Muscle of leg (tissue), 3 donors: ENCODE measurements at regions not wholly inside any gene's neighbourhood (a gene's known extent, or its start where the extent isn't known, plus 50 kb on each side); places are given as distances from the start of the nearest gene placed in this dataset.

Experiments used
- DNase-seq: peaks from one replicate; pipeline ENCODE4 v3.0.0; 2013
- H3K27ac ChIP-seq: one replicate; pipeline ENCODE4 v1.5.1; 2013; ENCODE audit warnings: mild to moderate bottlenecking, low read length, control low read depth
- H3K27me3 ChIP-seq: one replicate; pipeline ENCODE4 v1.6.1; 2013; ENCODE audit warnings: low read length; ENCODE audit not compliant: control insufficient read depth, insufficient read depth
- H3K36me3 ChIP-seq: one replicate; pipeline ENCODE4 v1.6.1; 2013; ENCODE audit warnings: low read length; ENCODE audit not compliant: control insufficient read depth, insufficient read depth
- H3K4me1 ChIP-seq: one replicate; pipeline ENCODE4 v1.6.1; 2013; ENCODE audit warnings: low read length; ENCODE audit not compliant: control insufficient read depth, insufficient read depth
- H3K4me3 ChIP-seq: one replicate; pipeline ENCODE4 v1.5.1; 2013; ENCODE audit warnings: low read length, control low read depth
- H3K9me3 ChIP-seq: replicated peaks from 2 replicates; pipeline ENCODE4 v1.6.1; 2013; ENCODE audit warnings: low read depth, low read length; ENCODE audit not compliant: control insufficient read depth
- WGBS: methylation state at CpG from one replicate; pipeline ENCODE4 v1.1.5; 2013; ENCODE audit warnings: missing lambda C conversion rate; ENCODE audit not compliant: insufficient coverage; 5-methylcytosine and 5-hydroxymethylcytosine counted together

DNA sequence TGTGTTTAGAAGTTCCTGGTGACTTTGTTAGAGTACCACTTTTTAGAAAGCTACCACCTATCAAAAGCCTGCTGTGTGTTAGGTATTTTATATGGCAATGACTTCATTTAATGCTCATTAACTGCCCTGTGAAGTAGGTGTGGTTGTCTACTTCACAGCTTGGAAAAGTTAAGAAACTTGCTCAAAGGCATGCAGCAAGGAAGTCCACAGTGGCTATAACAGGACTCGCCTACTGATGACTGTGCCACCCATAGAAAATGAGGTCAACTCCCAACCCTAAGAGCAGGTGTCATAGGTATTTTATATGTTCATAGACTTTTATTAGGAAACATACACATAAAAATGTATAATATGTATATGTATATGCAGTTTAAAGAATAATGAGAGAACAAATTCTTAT is 125.2 kb upstream of the PAX6 start:
- no peak overlapping the region for H3K27ac ChIP-seq
- no peak overlapping the region for H3K4me3 ChIP-seq
- H3K4me1 ChIP-seq: no peaks in the 10 kb centered on the region
- H3K36me3 ChIP-seq: no peaks in the 10 kb centered on the region
- no peaks in the 10 kb centered on the region for H3K27me3 ChIP-seq
- H3K9me3 ChIP-seq: no peaks in the 10 kb centered on the region
- no CpG with 5 or more reads among the region's 1 CpG for WGBS
- DNase-seq: no peak

DNA sequence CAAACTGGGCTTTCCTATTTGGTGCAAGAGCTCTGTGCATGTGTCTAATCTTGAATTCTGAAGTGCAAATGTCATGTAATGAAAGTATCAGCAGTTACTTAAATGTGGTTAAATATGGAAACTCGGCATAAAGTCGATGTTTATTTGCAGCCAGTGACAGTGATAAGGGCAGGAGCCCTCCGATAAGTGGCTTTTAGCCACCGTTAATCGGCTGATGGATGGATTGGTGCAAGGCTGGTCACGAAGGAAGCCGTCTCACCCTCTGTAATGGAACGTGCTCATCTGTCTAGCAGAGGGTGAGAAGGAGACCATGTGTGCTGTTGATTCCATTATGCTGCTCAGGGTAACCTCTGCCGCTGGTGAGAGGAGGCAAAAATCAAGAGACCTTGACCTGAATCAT is 121.8 kb upstream of the PAX6 start:
- Histone ChIP-seq H3K27ac (no peak overlapping the region), H3K4me1 (no peaks in the 10 kb centered on the region), H3K36me3 (no peaks in the 10 kb centered on the region), H3K4me3 (no peak overlapping the region), H3K27me3 (no peaks in the 10 kb centered on the region), H3K9me3 (no peaks in the 10 kb centered on the region)
- DNase-seq: no peak
- 67% methylated on average over 9 of the region's 9 CpGs for WGBS

DNA sequence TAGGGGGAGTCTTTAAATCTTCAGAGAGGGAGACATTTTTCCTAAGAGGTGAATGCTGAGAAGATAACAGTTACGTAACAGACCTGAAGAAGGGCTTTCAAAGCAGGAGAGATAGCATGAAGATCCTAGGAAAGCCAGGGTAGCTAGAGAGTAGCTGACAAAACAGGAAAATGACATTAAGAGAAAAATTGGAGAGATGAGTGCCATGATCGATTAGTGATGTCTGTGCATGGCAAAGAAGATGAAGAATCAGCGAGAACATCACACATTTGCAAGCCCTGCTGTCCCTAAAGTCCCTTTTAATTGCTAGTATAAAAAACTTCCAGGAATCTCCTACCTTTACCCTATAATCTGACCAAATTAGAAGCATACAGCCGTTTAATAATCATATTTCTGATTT is 116.9 kb upstream of the PAX6 start:
- H3K36me3 ChIP-seq: no peaks in the 10 kb centered on the region
- H3K4me1 ChIP-seq: no peaks in the 10 kb centered on the region
- no peak overlapping the region for H3K27ac ChIP-seq
- no peak for DNase-seq
- 91% methylated on average over 1 of the region's 4 CpGs for WGBS
- H3K27me3 ChIP-seq: no peaks in the 10 kb centered on the region
- no peaks in the 10 kb centered on the region for H3K9me3 ChIP-seq
- no peak overlapping the region for H3K4me3 ChIP-seq

DNA sequence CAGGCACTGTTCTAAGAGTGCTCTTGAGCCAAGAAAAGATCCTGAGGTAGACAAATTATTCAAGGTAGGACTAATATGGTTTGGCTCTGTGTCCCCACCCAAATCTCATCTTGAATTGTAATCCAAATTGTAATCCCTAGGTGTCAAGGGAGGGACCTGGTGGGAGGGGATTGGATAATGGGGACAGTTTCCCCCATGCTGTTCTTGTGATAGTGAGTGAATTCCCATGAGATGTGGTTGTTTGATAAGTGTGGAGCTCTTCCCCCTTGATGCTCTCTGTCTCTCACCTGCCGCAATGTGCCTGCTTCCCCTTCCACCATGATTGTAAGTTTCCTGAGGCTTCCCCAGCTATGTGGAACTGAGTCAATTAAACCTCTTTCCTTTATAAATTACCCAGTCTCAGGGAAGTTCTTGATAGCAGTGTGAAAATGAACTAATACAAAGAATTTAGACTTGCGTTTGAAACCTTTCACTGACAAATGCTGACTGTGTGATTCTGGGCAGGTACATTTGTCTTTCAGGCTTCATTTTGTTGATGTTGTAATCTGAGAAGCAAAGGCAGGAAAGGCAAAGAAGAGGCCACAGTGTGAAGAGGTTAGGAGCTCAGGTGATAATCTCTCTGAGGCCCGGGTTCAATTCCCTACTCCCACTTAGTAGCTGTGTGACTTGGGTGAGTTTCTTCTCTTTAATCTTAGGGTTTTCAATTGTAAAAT is 115.8 kb upstream of the PAX6 start:
- WGBS: 40% methylated on average over 1 of the region's 3 CpGs
- no peaks in the 10 kb centered on the region for H3K9me3 ChIP-seq
- no peaks in the 10 kb centered on the region for H3K4me1 ChIP-seq
- no peak overlapping the region for H3K4me3 ChIP-seq
- no peaks in the 10 kb centered on the region for H3K27me3 ChIP-seq
- no peak for DNase-seq
- H3K27ac ChIP-seq: no peak overlapping the region
- no peaks in the 10 kb centered on the region for H3K36me3 ChIP-seq

DNA sequence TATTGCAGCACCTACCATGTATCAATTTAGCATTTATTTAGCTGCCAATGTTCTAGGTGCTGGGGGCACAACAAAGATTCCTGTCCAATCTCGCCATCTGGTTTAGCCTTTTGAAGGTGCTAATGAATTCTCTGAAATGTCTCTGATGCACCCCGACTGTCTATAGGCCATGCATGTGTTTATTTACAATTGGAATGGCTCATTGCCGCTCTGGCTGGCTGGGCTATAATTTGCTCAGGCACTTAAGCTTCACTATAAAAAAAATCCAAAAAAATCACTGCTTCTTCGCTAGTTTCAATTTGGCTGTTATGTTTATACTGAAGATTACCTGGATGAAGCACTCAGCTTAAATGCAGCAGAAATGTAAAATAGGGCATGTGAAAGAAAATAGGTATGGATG is 115.0 kb upstream of the PAX6 start:
- WGBS: 83% methylated on average over 1 of the region's 4 CpGs
- H3K27ac ChIP-seq: no peak overlapping the region
- DNase-seq: no peak
- no peaks in the 10 kb centered on the region for H3K9me3 ChIP-seq
- no peak overlapping the region for H3K4me3 ChIP-seq
- no peaks in the 10 kb centered on the region for H3K4me1 ChIP-seq
- H3K27me3 ChIP-seq: no peaks in the 10 kb centered on the region
- no peaks in the 10 kb centered on the region for H3K36me3 ChIP-seq

DNA sequence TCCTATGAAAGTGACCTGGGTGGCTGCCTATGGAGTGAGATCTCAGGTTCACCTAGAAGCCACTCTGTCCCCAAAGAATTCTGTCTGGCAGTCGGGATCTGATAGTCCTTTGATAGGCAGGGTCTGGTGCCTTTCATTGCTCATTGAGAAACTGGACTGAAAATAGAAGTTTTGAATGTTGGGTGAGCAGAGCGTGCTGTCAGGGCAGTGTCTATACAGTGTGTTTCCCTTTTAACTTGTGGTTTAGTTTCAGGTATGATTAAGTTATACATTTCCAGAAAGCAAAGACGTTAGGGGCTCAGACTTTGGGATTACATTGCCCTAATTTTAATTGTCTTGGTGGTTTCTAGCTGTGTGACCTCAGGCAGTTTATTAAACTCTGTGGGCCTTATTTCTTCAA is 111.3 kb upstream of the PAX6 start:
- DNase-seq: no peak
- Histone ChIP-seq H3K27ac (no peak overlapping the region), H3K9me3 (no peaks in the 10 kb centered on the region), H3K27me3 (no peaks in the 10 kb centered on the region), H3K4me3 (no peak overlapping the region), H3K4me1 (no peaks in the 10 kb centered on the region), H3K36me3 (no peaks in the 10 kb centered on the region)
- whole genome bisulfite sequencing: 78% methylated on average over 3 of the region's 3 CpGs

DNA sequence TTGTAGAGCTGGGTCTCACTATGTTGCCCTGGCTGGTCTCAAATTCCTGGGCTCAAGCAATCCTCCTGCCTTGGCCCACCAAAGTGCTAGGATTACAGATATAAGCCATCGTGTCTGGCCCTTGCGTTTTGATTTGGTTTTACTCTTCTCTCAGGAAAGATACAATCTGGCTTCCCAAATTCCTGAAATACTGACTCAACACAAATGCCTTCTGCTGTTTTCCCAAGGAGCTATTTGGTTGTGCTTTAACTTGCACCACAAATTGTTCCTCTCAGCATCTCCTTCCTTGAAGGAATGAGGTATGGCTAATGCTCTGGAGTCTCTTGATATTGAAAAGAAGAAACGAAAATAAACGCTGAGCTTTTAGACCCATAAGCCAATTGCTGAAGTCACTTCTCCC is 110.0 kb upstream of the PAX6 start:
- no CpG with 5 or more reads among the region's 4 CpGs for WGBS
- H3K9me3 ChIP-seq: no peaks in the 10 kb centered on the region

DNA sequence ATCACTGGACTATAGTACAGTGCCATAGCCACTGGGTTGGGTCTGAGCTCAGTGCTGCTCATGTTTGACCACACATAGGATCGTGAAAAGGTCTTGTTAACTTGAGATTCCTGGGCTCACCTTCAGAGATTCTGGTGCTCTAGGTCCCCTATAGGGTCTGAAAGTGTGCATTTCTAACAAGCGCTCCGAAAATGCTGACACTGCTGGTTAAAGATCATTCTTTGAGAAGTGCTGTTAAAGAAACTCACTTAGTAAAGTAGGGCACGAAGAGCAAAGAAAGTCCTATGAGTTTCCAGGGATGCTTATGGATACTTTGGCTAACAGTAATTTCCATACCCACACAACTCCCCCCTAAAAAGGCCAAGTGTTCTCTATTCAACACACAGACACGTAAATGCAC is 108.1 kb upstream of the PAX6 start:
- WGBS: 62% methylated on average over 2 of the region's 5 CpGs
- DNase-seq: no peak
- Histone ChIP-seq H3K27ac (no peak overlapping the region), H3K4me1 (no peaks in the 10 kb centered on the region), H3K9me3 (no peaks in the 10 kb centered on the region), H3K36me3 (no peaks in the 10 kb centered on the region), H3K4me3 (no peak overlapping the region), H3K27me3 (no peaks in the 10 kb centered on the region)

More for the DNA sequence above, 110.0 kb upstream of the PAX6 start:
- DNase-seq: no peak
- H3K4me1 ChIP-seq: no peaks in the 10 kb centered on the region
- H3K4me3 ChIP-seq: no peak overlapping the region
- no peaks in the 10 kb centered on the region for H3K27me3 ChIP-seq
- no peak overlapping the region for H3K27ac ChIP-seq
- H3K36me3 ChIP-seq: no peaks in the 10 kb centered on the region

DNA sequence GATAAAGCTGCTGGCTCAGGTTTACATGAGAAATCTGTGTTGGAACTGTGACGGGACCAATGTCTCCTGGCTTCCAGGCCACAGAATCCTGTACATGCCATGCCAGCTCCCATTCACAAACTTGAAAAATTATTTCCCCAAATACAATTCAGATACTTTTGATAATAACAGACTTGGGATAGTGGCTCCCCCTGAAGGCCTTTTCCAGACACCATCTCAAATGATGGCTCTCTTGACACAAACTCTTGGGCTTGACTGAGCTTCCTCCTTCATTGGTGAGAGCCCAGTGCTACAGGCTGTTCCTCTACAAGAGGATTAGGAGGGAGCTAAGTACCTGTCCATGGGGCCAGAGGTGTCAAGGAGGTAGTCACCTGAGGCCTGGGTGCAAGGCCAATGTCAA is 104.7 kb upstream of the PAX6 start:
- no peak overlapping the region for H3K4me3 ChIP-seq
- H3K27me3 ChIP-seq: no peaks in the 10 kb centered on the region
- H3K4me1 ChIP-seq: no peaks in the 10 kb centered on the region
- whole genome bisulfite sequencing: no CpG with 5 or more reads among the region's 1 CpG
- DNase-seq: no peak
- no peaks in the 10 kb centered on the region for H3K36me3 ChIP-seq
- no peak overlapping the region for H3K27ac ChIP-seq
- H3K9me3 ChIP-seq: no peaks in the 10 kb centered on the region

DNA sequence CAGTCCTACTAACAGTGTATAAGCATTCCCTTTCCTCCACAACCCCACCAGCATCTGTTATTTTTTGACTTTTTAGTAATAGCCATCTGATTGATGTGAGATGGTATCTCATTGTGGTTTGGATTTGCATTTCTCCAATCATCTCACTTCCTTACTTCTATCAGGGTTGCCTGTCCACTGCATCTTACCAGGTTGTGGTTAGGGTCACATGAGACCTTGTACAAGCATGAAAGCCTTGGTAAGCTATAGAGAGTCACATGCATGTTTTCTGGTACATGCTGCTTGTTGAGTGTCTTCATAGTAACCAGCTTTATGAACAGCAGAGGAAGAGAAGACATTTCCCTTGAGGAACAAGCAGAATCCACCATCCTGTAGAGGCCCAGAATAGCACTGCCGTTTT is 102.9 kb upstream of the PAX6 start:
- DNase-seq: no peak
- no peaks in the 10 kb centered on the region for H3K36me3 ChIP-seq
- WGBS: 100% methylated on average over 1 of the region's 1 CpG
- H3K27ac ChIP-seq: no peak overlapping the region
- H3K4me1 ChIP-seq: no peaks in the 10 kb centered on the region
- no peaks in the 10 kb centered on the region for H3K27me3 ChIP-seq
- no peaks in the 10 kb centered on the region for H3K9me3 ChIP-seq
- H3K4me3 ChIP-seq: no peak overlapping the region

DNA sequence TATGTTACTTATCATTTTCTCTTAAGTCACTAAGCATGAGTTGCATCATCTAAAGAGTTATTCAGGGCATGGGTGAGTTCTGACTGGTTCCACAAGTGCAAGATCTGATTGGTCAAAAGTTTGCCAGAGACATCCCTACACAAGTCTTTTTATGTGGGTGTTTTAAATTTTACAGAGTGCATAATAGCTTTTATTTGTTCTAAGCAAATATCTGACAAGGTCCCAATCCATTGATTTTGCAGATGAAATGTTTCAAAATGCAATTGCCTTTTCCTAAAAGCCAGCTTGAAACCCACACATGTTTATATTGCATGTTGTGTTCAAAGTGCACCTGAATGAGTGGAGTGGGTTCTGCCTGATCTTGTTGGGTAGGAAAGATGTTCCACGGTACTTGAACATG is 101.7 kb upstream of the PAX6 start:
- no peaks in the 10 kb centered on the region for H3K27me3 ChIP-seq
- no peak for DNase-seq
- no peak overlapping the region for H3K4me3 ChIP-seq
- H3K36me3 ChIP-seq: no peaks in the 10 kb centered on the region
- 90% methylated on average over 1 of the region's 1 CpG for WGBS
- H3K9me3 ChIP-seq: no peaks in the 10 kb centered on the region
- no peak overlapping the region for H3K27ac ChIP-seq
- H3K4me1 ChIP-seq: no peaks in the 10 kb centered on the region
